ENCODE measurements at regions not wholly inside any gene's neighbourhood (a gene's known extent, or its start where the extent isn't known, plus 50 kb on each side); places are given as distances from the start of the nearest gene placed in this dataset.

DNA sequence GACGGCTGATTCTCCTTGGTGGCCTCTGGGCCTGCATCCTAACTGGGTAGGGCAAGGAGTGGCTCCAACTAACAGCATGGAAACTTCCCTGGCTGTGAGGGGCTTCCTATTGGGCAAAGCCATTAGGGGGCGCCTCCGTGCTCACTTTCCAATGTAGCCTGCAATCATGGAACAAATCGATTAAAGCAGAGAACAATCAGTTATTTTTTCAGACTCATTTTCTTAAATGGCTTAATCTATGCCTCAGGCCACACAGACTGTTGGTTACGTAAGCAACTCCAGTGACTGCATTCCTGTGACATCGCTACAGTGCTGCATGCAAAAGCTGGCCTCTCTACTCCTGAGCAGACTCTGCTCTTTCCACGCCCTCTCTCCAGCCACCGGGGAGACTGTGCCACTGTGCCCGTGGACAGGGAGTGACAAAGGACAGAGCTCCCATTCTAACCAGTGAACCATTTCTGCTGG, 278.9 kb downstream of the KLF13 start:
- TF ChIP-seq EZH2 (IDR thresholded peaks at IDR 0.05; ENCODE audit: insufficient read depth, low read length), result no peak
- TF ChIP-seq, protein P1, sequence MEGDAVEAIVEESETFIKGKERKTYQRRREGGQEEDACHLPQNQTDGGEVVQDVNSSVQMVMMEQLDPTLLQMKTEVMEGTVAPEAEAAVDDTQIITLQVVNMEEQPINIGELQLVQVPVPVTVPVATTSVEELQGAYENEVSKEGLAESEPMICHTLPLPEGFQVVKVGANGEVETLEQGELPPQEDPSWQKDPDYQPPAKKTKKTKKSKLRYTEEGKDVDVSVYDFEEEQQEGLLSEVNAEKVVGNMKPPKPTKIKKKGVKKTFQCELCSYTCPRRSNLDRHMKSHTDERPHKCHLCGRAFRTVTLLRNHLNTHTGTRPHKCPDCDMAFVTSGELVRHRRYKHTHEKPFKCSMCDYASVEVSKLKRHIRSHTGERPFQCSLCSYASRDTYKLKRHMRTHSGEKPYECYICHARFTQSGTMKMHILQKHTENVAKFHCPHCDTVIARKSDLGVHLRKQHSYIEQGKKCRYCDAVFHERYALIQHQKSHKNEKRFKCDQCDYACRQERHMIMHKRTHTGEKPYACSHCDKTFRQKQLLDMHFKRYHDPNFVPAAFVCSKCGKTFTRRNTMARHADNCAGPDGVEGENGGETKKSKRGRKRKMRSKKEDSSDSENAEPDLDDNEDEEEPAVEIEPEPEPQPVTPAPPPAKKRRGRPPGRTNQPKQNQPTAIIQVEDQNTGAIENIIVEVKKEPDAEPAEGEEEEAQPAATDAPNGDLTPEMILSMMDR (IDR thresholded peaks at IDR 0.05; ENCODE audit: insufficient read depth, low read depth, low read length), result no peak
